Progenitor cell of endocrine pancreas (in vitro differentiated cells): ENCODE measurements at regions not wholly inside any gene's neighbourhood (a gene's known extent, or its start where the extent isn't known, plus 50 kb on each side); places are given as distances from the start of the nearest gene placed in this dataset.

Experiments used
- DNase-seq: peaks from one replicate; pipeline ENCODE4 v3.0.0; 2021; ENCODE audit warnings: low spot score; ENCODE audit not compliant: unreplicated experiment
- H3K27ac Mint-ChIP-seq: 2 replicates; pipeline ENCODE4 v1.8.0; 2021; ENCODE audit warnings: mild to moderate bottlenecking, moderate library complexity, mixed read lengths
- H3K27me3 Mint-ChIP-seq: 2 replicates; pipeline ENCODE4 v1.8.0; 2021; ENCODE audit warnings: mixed read lengths
- H3K36me3 Mint-ChIP-seq: 2 replicates; pipeline ENCODE4 v1.8.0; 2022; ENCODE audit warnings: mixed read lengths; ENCODE audit not compliant: insufficient read depth
- H3K4me1 Mint-ChIP-seq: 2 replicates; pipeline ENCODE4 v1.8.0; 2021; ENCODE audit warnings: low read depth, mixed read lengths
- H3K4me3 Mint-ChIP-seq: 2 replicates; pipeline ENCODE4 v1.8.0; 2021; ENCODE audit warnings: low read depth, mild to moderate bottlenecking, moderate library complexity, mixed read lengths
- H3K9me3 Mint-ChIP-seq: 2 replicates; pipeline ENCODE4 v1.8.0; 2021; ENCODE audit warnings: low read depth, mixed read lengths
- CTCF ChIP-seq: fragments of 200-600 bp; sonication (generic); IDR thresholded peaks from one replicate; pipeline ENCODE4 v1.5.0; 2021; ENCODE audit warnings: antibody characterized with exemption, mild to moderate bottlenecking; ENCODE audit not compliant: unreplicated experiment

- H3K9me3 Mint-ChIP-seq, result peaks cover 2% of the 10 kb centered on the region
- DNase-seq, result no peak
- TF ChIP-seq CTCF, result no peak
- no peaks in the 10 kb centered on the region for H3K27me3 Mint-ChIP-seq
- H3K36me3 Mint-ChIP-seq, result no peaks in the 10 kb centered on the region
- H3K4me1 Mint-ChIP-seq, result no peaks in the 10 kb centered on the region
- H3K4me3 Mint-ChIP-seq, result no peak overlapping the region
- no peak overlapping the region for H3K27ac Mint-ChIP-seq
These were observed 104.8 kb upstream of the NUDT7 start for GRCh38 chr16:77617553-77617952.

- Mint-ChIP-seq H3K36me3 (no peaks in the 10 kb centered on the region), H3K27me3 (no peaks in the 10 kb centered on the region), H3K4me3 (no peak overlapping the region), H3K4me1 (no peaks in the 10 kb centered on the region), H3K27ac (no peak overlapping the region), H3K9me3 (peaks cover 2% of the 10 kb centered on the region)
- no peak for TF ChIP-seq CTCF
- DNase-seq, result no peak
These were observed 104.3 kb upstream of the NUDT7 start for GRCh38 chr16:77617996-77618395.

- Mint-ChIP-seq H3K4me1 (no peaks in the 10 kb centered on the region), H3K4me3 (no peak overlapping the region), H3K36me3 (no peaks in the 10 kb centered on the region), H3K9me3 (peaks cover 2% of the 10 kb centered on the region), H3K27ac (no peak overlapping the region), H3K27me3 (no peaks in the 10 kb centered on the region)
- no peak for TF ChIP-seq CTCF
- no peak for DNase-seq
These were observed 103.4 kb upstream of the NUDT7 start for GRCh38 chr16:77618951-77619350.

- H3K4me3 Mint-ChIP-seq, result no peak overlapping the region
- no peak overlapping the region for H3K27ac Mint-ChIP-seq
- no peaks in the 10 kb centered on the region for H3K4me1 Mint-ChIP-seq
- TF ChIP-seq CTCF, result no peak
- no peak for DNase-seq
- no peaks in the 10 kb centered on the region for H3K36me3 Mint-ChIP-seq
- H3K27me3 Mint-ChIP-seq, result no peaks in the 10 kb centered on the region
- peaks cover 2% of the 10 kb centered on the region for H3K9me3 Mint-ChIP-seq
These were observed 98.2 kb upstream of the NUDT7 start for GRCh38 chr16:77624085-77624484.

GRCh38 chr16:77636615-77637014 is 85.7 kb upstream of the NUDT7 start:
- Mint-ChIP-seq H3K36me3 (no peaks in the 10 kb centered on the region), H3K9me3 (peaks cover 6% of the 10 kb centered on the region), H3K4me3 (no peak overlapping the region), H3K27me3 (peaks cover 23% of the 10 kb centered on the region), H3K27ac (no peak overlapping the region), H3K4me1 (no peaks in the 10 kb centered on the region)
- TF ChIP-seq CTCF, result no peak
- no peak for DNase-seq

GRCh38 chr16:77637940-77638339 is 84.4 kb upstream of the NUDT7 start:
- Mint-ChIP-seq H3K9me3 (no peaks in the 10 kb centered on the region), H3K27me3 (peaks cover 20% of the 10 kb centered on the region), H3K4me3 (no peak overlapping the region), H3K27ac (no peak overlapping the region), H3K36me3 (no peaks in the 10 kb centered on the region), H3K4me1 (no peaks in the 10 kb centered on the region)
- TF ChIP-seq CTCF, result no peak
- no peak for DNase-seq
